GM12874 (cell line): ENCODE measurements at regions not wholly inside any gene's neighbourhood (a gene's known extent, or its start where the extent isn't known, plus 50 kb on each side); places are given as distances from the start of the nearest gene placed in this dataset.

Experiments
- TF ChIP-seq, protein P1 (sequence below): IDR thresholded peaks from 2 replicates; pipeline ENCODE4 v1.5.1; 2011; ENCODE audit warnings: low read depth, mild to moderate bottlenecking, control low read depth, low read length, moderate library complexity; ENCODE audit not compliant: insufficient read depth

DNA sequence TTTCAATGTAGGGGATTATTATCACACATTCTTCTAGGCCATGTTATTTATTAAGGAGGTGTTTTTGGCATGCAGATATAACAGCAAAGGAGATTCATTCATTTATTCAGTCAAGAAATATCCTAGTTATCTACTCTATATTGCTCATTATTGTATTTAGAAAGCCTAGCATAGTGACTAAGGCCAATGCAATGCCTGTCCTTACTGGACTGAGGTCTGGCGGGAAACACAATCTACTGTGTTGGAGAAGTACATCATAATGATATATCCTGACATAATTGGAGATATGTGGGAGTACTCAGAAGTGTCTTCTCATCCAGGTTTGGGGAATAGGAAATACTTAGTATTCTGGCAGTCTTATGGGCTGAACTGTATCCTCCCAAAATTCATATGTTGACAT lies 421.5 kb upstream of the USP24 start:
- TF ChIP-seq, protein P1, sequence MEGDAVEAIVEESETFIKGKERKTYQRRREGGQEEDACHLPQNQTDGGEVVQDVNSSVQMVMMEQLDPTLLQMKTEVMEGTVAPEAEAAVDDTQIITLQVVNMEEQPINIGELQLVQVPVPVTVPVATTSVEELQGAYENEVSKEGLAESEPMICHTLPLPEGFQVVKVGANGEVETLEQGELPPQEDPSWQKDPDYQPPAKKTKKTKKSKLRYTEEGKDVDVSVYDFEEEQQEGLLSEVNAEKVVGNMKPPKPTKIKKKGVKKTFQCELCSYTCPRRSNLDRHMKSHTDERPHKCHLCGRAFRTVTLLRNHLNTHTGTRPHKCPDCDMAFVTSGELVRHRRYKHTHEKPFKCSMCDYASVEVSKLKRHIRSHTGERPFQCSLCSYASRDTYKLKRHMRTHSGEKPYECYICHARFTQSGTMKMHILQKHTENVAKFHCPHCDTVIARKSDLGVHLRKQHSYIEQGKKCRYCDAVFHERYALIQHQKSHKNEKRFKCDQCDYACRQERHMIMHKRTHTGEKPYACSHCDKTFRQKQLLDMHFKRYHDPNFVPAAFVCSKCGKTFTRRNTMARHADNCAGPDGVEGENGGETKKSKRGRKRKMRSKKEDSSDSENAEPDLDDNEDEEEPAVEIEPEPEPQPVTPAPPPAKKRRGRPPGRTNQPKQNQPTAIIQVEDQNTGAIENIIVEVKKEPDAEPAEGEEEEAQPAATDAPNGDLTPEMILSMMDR = no peak

DNA sequence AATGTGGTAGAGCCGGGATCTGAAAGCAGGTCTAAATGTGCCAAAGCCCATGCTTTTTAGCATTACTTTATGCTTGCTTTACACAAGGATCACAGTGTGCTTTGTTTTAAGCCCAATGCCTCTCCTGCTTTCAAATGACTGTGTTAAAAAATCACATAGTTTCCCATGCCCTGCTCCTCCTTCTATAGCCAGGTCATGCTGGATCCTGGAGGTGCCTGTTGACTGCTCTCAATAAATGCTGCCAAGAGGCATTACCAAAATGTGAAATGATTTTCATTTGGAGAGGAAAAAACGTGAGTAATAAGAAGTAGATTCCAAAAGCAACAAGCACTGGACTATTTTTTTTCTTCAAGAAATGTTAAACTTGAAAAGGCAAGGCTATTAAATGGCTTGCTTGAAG lies 420.7 kb upstream of the USP24 start:
- TF ChIP-seq, protein P1 = no peak

DNA sequence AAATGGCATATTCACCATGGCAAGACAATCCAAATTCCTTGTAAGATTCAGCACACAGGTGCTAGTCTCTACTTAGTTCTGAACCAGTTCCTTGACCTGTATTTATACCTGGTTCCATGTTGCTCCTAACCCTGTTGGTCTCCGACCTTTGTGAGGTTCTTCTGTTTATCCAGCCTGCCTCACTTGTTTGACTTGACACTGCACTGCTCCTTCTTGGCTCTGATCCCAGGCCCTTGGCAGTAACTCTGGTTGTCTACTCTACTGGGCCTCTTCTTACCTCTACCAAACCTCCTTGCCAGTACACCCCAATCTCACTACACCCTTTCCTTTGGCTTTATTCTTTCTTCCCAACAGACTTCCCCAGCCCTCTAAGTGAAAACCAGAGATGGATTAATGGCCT lies 419.4 kb upstream of the USP24 start:
- TF ChIP-seq, protein P1 = no peak

GRCh38 chr1:55632906-55633305 lies 417.7 kb upstream of the USP24 start:
- TF ChIP-seq, protein P1 = no peak

- TF ChIP-seq, protein P1 = no peak
Observed at GRCh38 chr1:55632058-55632457, 416.9 kb upstream of the USP24 start.

DNA sequence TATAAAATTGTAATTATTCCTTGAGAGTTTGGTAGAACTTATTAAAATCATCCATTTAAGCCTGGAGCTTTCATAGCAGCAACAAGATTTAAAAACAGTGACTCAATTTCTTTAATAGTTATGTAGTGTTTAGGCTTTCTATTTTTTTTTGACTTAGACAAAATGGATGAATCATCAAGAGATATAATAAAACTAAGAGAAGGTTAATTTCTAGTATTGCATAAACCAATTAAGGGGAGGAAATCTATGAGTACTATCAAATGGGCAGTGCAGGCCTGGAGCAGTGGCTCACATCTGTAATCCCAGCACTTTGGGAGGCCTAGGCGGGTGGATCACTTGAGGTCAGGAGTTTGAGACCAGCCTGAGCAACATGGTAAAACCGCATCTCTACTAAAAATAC lies 416.3 kb upstream of the USP24 start:
- TF ChIP-seq, protein P1 = no peak

DNA sequence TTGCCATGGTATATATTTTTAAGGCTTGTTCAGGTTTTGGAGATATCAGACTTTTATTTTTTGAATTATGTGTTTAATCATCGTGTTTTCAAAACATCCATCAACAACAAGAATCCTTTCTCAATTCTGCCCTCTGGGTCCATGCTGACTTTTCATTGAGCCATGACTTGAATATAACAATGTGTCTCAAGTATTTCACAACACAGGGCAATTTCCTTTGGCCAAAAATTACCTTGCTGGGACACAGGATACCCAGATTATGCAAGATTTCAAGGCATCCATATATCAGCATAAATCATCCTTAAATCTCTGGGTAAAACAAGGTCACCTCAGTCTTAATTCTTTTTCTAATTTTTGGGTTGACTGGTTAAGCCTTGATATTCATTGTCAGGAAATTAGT lies 411.2 kb upstream of the USP24 start:
- TF ChIP-seq, protein P1 = no peak

DNA sequence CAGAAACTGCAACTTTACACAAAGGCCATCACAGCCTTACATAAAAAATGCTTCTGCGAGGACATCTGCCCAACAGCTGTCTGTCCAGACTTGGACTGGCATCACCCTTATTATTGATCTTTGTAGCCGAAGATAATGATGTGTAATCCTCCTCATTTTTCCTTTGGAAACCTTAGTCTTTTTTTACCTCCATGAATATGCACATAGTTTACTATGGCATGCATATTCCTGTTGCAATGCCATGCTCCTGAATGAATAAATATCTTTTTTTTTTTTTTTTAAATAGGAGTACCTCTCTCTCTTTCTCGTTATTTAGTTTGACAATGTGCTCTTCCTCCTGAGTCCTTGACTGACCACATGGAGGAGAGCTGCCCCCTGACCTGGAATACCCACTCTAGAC lies 409.6 kb upstream of the USP24 start:
- TF ChIP-seq, protein P1 = no peak
